IMR-90 (cell line): ENCODE measurements at regions not wholly inside any gene's neighbourhood (a gene's known extent, or its start where the extent isn't known, plus 50 kb on each side); places are given as distances from the start of the nearest gene placed in this dataset.

ENCODE experiments used
- BHLHE40 ChIP-seq: fragments of 150-350 bp; IDR thresholded peaks from 2 replicates; pipeline ENCODE4 v1.6.1; 2016; ENCODE audit warnings: mild to moderate bottlenecking, low read depth, low read length
- CEBPB ChIP-seq: IDR thresholded peaks from 2 replicates; pipeline ENCODE4 v1.6.1; 2012; ENCODE audit warnings: low read depth, low read length, improper control_type of control experiment
- CHD1 ChIP-seq: IDR thresholded peaks from 2 replicates; pipeline ENCODE4 v1.6.1; 2012; ENCODE audit warnings: low read depth, low read length, improper control_type of control experiment
- POLR2A ChIP-seq: IDR thresholded peaks from 2 replicates; pipeline ENCODE4 v1.6.1; 2012; ENCODE audit warnings: mild to moderate bottlenecking, low read depth, low read length
- RAD21 ChIP-seq: IDR thresholded peaks from 2 replicates; pipeline ENCODE4 v1.6.1; 2012; ENCODE audit warnings: low read length, improper control_type of control experiment
- RCOR1 ChIP-seq: IDR thresholded peaks from 2 replicates; pipeline ENCODE4 v1.6.1; 2012; ENCODE audit warnings: mild to moderate bottlenecking, low read length, improper control_type of control experiment; ENCODE audit not compliant: insufficient replicate concordance
- RFX5 ChIP-seq: IDR thresholded peaks from 2 replicates; pipeline ENCODE4 v1.8.0; 2012; ENCODE audit warnings: low read depth, mild to moderate bottlenecking, low read length, moderate library complexity
- SMC3 ChIP-seq: fragments of 150-350 bp; IDR thresholded peaks from 2 replicates; pipeline ENCODE4 v1.6.1; 2016; ENCODE audit warnings: low read depth, mild to moderate bottlenecking, antibody characterized with exemption, low read length, moderate library complexity
- TF ChIP-seq, protein P1 (sequence below): conservative IDR thresholded peaks from 2 replicates; pipeline ENCODE4 v1.5.1; 2012; ENCODE audit warnings: mild to moderate bottlenecking, low read depth, low read length, improper control_type of control experiment
- TF ChIP-seq, protein P2 (sequence below): fragments of 150-350 bp; IDR thresholded peaks from 2 replicates; pipeline ENCODE4 v1.6.1; 2017; ENCODE audit warnings: mild to moderate bottlenecking, antibody characterized with exemption, low read length, low read depth

DNA sequence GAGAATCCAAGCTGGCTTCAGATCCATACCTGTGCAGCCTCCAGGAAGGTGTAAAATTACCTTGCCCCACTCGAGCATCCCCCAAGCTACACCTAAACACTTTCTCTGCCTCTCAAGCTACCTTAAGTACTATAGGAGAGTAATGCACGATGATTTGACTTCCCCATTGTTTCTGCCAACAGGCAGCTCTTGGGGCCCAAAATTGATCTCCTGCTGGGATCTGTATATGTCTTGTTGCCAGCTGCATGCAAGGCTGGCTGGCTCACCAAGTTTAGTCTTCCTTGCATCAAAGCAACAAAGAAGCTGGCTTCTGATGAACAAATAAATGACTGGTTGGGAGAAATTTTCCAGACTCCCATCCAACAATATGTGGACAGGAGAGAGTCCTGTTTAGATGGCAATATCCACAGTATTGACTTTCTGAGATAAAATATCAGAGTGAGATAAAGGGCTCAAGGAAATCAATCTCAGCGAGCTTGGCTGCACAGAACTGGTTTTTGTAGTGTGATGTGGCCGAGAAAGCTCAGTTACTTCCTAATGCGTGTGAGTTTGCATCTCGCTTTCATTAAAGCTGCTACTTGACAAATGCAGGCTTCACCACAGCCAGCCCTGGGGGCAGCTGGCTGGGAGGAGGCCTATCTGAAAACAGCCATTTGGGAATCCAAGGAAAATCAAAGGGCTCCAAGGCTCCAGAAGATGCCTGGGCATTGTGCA is 140.7 kb downstream of the MINAR1 start:
- TF ChIP-seq, protein P1, sequence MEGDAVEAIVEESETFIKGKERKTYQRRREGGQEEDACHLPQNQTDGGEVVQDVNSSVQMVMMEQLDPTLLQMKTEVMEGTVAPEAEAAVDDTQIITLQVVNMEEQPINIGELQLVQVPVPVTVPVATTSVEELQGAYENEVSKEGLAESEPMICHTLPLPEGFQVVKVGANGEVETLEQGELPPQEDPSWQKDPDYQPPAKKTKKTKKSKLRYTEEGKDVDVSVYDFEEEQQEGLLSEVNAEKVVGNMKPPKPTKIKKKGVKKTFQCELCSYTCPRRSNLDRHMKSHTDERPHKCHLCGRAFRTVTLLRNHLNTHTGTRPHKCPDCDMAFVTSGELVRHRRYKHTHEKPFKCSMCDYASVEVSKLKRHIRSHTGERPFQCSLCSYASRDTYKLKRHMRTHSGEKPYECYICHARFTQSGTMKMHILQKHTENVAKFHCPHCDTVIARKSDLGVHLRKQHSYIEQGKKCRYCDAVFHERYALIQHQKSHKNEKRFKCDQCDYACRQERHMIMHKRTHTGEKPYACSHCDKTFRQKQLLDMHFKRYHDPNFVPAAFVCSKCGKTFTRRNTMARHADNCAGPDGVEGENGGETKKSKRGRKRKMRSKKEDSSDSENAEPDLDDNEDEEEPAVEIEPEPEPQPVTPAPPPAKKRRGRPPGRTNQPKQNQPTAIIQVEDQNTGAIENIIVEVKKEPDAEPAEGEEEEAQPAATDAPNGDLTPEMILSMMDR = no peak
- TF ChIP-seq CEBPB = no peak
- TF ChIP-seq BHLHE40 = no peak
- TF ChIP-seq RCOR1 = no peak
- TF ChIP-seq POLR2A = no peak
- TF ChIP-seq, protein P2, sequence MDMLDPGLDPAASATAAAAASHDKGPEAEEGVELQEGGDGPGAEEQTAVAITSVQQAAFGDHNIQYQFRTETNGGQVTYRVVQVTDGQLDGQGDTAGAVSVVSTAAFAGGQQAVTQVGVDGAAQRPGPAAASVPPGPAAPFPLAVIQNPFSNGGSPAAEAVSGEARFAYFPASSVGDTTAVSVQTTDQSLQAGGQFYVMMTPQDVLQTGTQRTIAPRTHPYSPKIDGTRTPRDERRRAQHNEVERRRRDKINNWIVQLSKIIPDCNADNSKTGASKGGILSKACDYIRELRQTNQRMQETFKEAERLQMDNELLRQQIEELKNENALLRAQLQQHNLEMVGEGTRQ = no peak
- no peak for TF ChIP-seq SMC3
- TF ChIP-seq CHD1 = no peak
- TF ChIP-seq RAD21 = no peak
- no peak for TF ChIP-seq RFX5
